Thyroid gland (tissue), 4 donors: ENCODE measurements at regions not wholly inside any gene's neighbourhood (a gene's known extent, or its start where the extent isn't known, plus 50 kb on each side); places are given as distances from the start of the nearest gene placed in this dataset.

ENCODE experiments used
- CTCF ChIP-seq, 6 experiments: fragments of 200-600 bp in 3 of 6; fragments of 450-650 bp in 3 of 6; sonication (generic) in 3 of 6; IDR thresholded peaks; one replicate each; pipeline ENCODE4 v1.5.1; 2016 to 2019; ENCODE audit warnings: antibody characterized with exemption in 6 of 6, mild to moderate bottlenecking in 2 of 6, inconsistent platforms in 1 of 6, moderate library complexity in 1 of 6
- POLR2A ChIP-seq, 2 donors: fragments of 450-650 bp; IDR thresholded peaks; one replicate each; pipeline ENCODE4 v1.6.1; 2017; ENCODE audit warnings: antibody characterized with exemption in 2 of 2, mild to moderate bottlenecking in 2 of 2, moderate library complexity in 1 of 2

GRCh38 chr15:92817339-92817886, 82.7 kb upstream of the CHD2 start:
- no peak for TF ChIP-seq POLR2A (IDR thresholded peaks at IDR 0.05)
- no peak for TF ChIP-seq CTCF (IDR thresholded peaks at IDR 0.05)
